Kidney epithelial cell (primary cell): ENCODE measurements at regions not wholly inside any gene's neighbourhood (a gene's known extent, or its start where the extent isn't known, plus 50 kb on each side); places are given as distances from the start of the nearest gene placed in this dataset.

Experiments used
- DNase-seq: peaks from one replicate; pipeline ENCODE4 v3.0.0-alpha.2; 2010; ENCODE audit warnings: low read depth
- H3K27me3 ChIP-seq: 2 replicates; pipeline ENCODE4 v1.6.0; 2011; ENCODE audit warnings: low read length; ENCODE audit not compliant: control insufficient read depth, insufficient read depth
- H3K36me3 ChIP-seq: 2 replicates; pipeline ENCODE4 v1.5.1; 2011; ENCODE audit warnings: low read length; ENCODE audit not compliant: control insufficient read depth, insufficient read depth
- H3K4me3 ChIP-seq: 2 replicates; pipeline ENCODE4 v1.5.1; 2011; ENCODE audit warnings: low read depth, mild to moderate bottlenecking, control low read depth, low read length
- CTCF ChIP-seq: IDR thresholded peaks from 2 replicates; pipeline ENCODE4 v1.5.1; 2011; ENCODE audit warnings: mild to moderate bottlenecking, moderate library complexity, low read length, control low read depth, inconsistent platforms; ENCODE audit not compliant: insufficient read depth, poor library complexity, severe bottlenecking

GRCh38 chr2:7270011-7270431, 352.8 kb downstream of the RNF144A start:
- no peak for TF ChIP-seq CTCF
- Histone ChIP-seq H3K36me3 (no peaks in the 10 kb centered on the region), H3K27me3 (no peaks in the 10 kb centered on the region), H3K4me3 (no peak overlapping the region)
- DNase-seq, result no peak

GRCh38 chr2:7272210-7272609, 355.0 kb downstream of the RNF144A start:
- no peak for TF ChIP-seq CTCF
- Histone ChIP-seq H3K36me3 (no peaks in the 10 kb centered on the region), H3K27me3 (no peaks in the 10 kb centered on the region), H3K4me3 (no peak overlapping the region)
- DNase-seq, result no peak

- TF ChIP-seq CTCF, result no peak
- Histone ChIP-seq H3K36me3 (no peaks in the 10 kb centered on the region), H3K4me3 (no peak overlapping the region), H3K27me3 (no peaks in the 10 kb centered on the region)
- no peak for DNase-seq
Measured at GRCh38 chr2:7278984-7279383, 361.8 kb downstream of the RNF144A start.

- Histone ChIP-seq H3K27me3 (no peaks in the 10 kb centered on the region), H3K36me3 (no peaks in the 10 kb centered on the region), H3K4me3 (no peak overlapping the region)
- no peak for DNase-seq
- TF ChIP-seq CTCF, result no peak
Measured at GRCh38 chr2:7279421-7279949, 362.3 kb downstream of the RNF144A start.

GRCh38 chr2:7280790-7281189, 363.6 kb downstream of the RNF144A start:
- H3K36me3 ChIP-seq, result no peaks in the 10 kb centered on the region
- TF ChIP-seq CTCF, result no peak
- DNase-seq, result no peak

More at GRCh38 chr2:7280790-7281189, 363.6 kb downstream of the RNF144A start:
- Histone ChIP-seq H3K4me3 (no peak overlapping the region), H3K27me3 (no peaks in the 10 kb centered on the region)
